GM11168 (cell line): ENCODE measurements at regions not wholly inside any gene's neighbourhood (a gene's known extent, or its start where the extent isn't known, plus 50 kb on each side); places are given as distances from the start of the nearest gene placed in this dataset.

Source experiments
- in situ Hi-C: fragments of 300-500 bp; cut with MboI; formaldehyde crosslinking; loops from one replicate; pipeline ENCODE4 v1.12.0; 2022; ENCODE audit warnings: low sequenced_read_pairs; ENCODE audit not compliant: unreplicated experiment

DNA sequence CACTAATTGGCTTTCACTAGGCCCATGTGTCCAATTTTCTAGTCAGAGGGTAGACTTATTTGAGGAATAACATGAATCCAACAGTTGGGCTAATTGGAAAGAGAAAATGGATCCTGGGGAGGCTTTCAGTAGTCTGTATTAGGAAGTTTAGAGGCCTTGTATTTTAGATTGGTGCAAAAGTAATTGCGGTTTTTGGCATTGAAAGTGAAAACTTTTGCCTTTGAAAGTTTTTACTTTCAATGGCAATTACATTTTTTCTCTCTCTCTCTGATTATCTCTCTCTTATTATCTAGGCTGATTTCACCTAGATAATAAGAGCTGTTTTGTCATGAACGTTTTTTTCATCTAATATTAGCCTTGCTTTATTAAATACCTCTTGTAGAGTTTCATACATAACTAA is 981.7 kb downstream of the REEP3 start:
- in situ Hi-C loops, result no loop called here

DNA sequence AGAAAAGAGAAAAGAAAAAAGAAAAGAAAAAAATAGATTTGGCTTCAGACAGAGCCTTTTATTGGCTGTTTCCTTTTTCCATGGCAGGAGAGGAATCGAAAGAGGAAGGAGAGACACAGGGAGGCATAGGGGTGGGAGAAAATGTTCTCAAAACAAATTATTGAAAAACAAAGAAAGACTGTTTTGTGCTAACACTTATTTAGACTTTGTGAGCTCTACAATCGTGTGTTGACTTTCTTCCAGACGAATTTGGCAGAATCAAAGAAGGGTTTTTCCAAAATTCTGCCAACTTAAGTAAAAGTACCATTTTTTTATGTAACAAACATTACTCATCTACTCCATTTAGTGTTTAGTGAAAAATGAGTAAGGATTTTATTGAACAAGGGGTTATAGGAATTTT is 982.2 kb downstream of the REEP3 start:
- in situ Hi-C loops, result no loop called here

DNA sequence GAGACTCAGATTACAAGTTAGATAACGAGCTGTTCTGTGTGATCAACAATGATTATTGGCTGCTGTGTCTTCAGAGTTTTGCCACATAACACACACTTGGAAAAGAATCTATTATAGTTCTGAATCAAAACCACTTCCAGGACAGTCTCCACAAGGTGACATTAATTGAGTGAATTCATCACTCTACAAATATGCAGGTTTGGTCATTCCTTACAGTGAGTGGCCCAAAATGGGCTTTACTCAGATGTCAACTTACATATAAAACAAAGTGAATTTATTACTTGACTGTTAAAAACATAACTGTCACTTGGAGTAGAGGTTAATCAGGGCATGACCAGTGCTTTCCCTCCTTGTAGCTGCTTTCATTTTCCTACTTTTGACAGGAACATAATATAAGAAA is 984.3 kb downstream of the REEP3 start:
- in situ Hi-C loops, result no loop called here

DNA sequence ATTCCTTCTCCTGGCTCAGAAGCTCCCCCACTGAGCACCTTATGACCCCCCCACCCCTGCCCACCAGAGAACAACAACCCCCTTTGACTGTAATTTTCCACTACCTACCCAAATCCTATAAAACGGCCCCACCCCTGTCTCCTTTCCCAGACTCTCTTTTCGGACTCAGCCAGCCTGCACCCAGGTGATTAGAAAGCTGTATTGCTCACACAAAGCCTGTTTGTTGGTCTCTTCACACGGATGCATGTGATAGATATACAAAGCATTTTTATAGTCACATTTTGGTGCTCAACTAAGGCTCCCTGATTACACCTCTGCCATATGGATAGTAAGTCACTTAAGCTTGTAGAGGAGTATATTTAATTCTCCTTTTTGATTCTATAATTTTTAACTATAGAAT is 985.8 kb downstream of the REEP3 start:
- in situ Hi-C loops, result no loop called here

DNA sequence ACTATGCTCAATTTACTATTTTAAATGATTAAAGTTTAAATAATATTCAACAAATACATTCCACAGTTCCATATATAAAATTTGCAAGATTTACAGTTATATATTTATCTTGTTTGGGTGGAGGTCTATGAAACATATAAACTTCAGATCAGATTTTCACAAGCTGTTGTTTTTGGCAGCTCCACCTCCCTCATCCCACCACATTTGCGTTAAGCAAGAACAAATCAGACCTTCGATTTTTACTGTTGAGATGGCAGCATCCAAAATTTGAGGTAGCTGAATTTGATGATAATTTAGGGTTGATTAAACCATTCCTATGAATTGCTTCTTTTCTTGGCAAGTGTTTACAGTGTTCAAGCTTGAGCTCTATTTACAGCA is 986.4 kb downstream of the REEP3 start:
- in situ Hi-C loops, result no loop called here

DNA sequence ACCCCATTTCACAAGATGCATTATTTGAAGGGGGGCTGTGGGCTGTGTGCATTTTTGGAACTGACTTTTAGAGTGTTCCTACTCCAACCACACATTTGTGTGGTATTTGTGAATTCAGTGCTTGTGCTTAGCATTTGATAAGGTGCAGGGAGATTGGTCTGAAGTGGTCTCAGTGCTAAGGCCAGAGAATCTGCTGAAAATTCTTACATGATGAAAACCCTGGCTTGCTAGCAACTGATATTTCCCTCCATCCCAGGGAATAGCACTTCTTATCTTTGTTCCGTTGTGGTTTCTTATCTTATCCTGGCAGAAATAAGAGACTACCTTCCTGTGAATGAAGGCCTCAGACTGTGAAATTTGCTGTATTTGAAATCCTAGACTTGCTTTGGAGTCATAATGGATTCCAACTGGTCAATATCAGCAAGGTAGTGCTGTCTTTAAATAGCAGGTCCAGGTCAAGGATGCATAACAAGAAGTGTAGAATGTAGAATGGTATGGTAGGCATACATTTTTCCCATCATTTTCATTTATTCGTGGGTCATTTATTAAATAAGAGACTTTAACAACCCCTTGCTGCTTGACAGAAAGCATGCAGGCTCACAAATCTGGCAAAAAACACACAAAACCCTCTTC is 986.9 kb downstream of the REEP3 start:
- in situ Hi-C loops, result no loop called here

DNA sequence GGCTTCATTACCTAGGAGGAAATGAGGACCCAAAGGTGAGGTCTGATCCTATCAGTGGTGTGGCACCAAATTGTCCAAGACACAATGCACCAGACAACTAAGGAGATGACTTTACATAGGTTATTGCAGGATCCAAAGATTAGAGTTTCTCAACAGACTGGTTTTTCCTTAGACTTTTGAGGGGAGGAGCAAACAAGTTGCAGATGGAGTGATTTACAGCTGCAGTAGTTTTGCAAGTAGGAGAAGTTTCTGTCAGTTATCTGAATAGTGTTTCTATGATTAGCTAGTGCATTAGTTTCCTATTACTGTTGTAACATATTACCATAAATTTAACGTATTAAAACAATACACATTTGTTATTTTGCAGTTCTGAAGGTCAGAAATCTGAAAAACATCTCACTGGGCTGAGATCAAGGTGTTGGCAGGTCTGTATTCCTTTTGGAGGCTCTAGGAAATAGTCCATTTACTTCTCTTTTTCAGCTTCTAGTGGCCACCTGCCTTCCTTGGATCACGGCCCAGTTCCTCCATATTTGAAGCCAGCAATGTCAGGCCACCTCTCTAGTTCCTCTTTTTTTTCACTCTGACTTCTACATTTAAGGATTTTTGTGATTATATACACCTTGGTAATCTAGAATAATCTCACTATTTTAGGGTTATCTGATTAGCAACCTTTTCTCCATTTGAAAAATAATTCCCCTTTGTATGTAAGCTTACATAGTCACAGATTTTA is 994.9 kb downstream of the REEP3 start:
- in situ Hi-C loops, result no loop called here

DNA sequence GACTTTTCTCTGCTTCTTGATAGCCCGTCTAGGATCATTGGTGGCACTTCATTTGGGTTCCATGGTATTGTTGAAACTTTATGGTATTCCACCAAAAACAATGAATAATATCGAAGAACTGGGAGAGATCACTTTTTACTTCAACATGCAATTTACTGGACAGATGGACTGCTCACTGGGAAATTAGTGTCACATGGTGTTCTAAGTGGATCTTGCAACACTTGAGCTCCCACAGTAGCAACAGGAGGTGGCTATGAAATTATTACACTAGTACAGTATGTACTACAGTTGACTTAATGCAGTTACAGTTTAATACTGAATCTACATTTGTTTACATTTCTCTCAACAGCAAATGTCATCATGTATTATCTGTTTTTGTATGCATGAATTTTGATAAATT is 997.3 kb downstream of the REEP3 start:
- in situ Hi-C loops, result no loop called here

DNA sequence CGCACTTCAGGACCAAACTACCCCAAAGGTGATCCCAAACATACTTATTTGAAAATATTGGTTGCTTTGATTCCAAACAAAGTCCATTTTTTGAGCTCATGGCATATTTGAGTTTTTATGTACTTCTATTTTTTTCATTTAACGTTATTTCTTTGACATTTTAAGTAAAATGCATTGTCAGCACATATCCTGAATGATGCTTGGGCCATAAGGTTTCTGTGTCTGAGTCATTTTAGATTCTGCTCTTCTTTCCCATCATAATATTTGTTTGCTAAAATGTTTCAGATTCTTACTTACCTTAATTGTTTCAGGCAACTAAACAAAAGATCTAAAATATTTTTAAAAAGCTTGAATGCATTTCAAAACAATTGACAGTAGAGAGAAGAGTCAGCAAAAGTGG is 998.2 kb downstream of the REEP3 start:
- in situ Hi-C loops, result no loop called here

DNA sequence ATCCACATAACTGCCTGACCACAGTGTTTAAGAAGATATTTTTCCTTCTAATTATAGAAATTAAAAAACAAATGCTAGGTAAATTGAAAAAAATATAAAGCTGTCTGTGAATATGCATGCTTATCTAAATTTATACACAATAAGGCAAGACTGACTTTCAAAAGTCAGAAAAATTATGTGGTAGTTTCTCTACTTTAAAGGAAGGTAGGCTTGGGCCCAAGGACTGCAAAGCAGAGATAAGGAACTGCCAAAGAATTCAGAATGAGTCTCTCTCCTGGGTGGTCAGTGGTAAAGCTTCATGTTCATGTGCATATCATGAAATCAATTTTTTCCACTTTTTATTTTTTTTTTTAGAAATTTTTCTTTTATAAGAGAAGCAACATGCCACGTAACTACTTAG is 998.6 kb downstream of the REEP3 start:
- in situ Hi-C loops, result no loop called here

DNA sequence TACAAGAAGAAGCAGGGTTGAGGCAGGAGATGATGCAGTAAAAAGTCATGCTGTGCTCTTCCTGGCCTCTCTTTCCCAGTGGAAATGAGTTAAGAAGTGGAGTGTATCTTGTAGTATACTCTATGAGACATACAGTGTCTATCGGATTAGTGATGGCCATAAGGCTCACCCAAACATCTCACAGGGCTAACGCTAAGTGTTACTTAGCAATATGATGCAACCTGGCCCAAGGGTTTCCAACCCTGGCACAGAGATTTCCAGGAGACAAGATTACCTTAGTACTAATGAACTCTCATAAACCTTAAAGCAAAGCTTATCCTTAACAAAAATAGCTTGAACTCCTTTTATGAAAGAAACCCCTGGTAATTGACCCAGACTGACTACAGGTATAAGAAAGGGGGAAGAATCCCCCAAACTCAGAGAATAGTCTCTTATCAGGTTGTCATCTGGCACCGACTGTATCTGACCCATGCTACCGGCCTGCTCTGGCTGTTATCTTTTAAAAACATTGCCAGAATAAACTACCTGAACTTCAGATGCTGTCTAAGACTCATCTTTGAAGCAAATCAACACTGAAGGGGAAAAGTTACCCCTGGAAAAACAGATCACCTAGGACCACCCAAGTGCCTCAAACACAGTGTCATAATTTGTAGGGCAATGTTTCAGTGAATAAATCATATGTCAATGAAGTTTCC is 1002.0 kb downstream of the REEP3 start:
- in situ Hi-C loops, result no loop called here

DNA sequence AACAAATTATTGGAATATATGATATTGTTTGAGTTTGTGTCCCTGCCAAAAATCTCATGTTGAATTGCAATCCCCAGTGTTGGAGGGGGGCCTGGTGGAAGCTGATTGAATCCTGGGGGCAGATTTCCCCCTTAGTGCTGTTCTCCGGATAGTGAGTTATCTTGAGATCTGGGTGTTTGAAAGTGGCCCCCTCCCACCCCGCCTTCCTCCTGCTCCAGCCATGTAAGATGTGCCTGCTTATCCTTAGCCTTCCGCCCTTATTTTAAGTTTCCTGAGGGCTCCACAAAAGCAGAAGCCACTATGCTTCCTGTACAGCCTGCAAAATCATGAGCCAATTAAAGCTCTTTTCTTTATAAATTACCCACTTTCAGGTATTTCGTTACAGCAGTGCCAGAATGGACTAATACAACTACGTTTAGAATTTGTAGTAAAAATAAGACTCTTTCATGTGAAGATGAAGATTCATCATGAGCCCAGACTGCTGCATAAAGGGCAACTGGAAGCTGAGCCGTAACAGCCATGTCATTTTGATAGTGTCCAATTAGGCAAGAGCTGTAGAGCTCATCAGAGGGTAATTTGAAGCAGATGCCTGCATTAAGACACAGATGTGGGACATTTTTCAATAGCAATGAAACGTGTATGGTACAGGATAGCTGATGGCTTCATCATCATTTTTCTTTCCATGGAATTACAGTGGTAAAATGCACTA is 1007.2 kb downstream of the REEP3 start:
- in situ Hi-C loops, result no loop called here

DNA sequence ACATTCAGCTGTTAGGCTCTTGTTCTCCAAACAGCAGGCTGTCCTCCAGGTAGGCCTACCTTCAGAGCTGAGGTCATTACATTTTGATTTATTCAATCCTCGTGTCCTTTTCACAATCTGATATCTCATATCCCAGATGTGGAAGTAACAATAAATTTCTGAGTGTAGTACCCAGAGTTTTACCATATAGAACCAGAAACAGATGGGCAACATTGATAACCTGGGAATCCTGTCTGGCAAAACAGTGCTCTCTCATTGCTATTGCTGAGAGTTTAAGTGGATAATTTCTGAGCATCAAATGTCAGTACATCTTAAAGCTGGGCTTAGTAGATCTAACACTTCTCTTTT is 1007.8 kb downstream of the REEP3 start:
- in situ Hi-C loops, result no loop called here

DNA sequence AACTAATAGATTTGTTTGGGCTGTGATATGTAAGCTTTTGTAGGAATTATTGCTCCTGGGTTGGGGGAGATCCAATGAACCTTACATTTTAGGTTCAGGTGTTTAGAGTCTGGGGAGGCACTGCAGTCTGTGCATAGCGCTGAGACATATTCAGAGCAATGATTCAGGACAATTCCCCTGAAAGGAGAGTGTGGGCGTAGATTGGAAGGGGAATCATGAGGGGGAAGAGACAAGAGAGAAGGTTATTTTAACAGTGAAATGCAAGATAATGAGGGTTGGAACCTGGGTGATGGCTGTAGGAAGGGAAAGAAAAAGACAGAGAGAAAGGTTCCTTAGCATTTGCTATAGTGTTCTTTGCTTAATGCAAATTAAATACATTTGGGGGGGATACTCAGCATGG is 1013.4 kb downstream of the REEP3 start:
- in situ Hi-C loops, result no loop called here

DNA sequence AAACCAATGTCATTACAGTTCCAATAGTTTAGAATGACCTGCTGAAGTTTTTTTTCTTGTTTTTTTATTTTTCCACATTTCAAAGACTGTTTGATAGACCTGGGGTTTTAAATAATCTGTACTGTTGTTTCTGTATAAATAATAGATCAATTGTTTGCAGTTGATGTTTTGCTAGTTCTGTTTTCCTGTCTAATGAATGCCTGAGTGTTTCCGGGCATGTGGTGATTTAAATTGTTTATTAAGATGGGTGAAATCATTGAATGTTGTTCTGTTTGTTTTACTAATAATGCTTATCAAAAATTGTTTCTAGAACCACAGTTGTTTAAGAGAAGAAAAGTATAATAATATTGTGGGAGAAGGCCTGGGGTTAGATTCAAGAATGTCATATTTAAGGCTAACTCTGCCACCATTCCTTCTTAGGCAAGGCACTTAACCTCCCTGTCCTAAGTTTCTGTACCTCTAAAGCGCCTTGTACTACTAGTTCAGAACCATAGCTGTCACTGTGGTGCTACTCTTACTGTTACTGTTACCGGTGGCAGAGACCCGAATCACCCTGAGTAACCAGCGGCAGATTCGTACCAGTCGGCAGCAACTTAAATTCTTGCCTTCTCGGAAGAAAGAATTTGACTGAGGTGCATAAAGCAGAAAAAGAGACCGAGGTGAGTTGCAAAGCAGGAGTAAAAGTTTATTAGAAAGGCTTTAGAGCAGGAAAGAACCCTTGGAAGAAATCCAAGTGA is 1014.1 kb downstream of the REEP3 start:
- in situ Hi-C loops, result no loop called here

DNA sequence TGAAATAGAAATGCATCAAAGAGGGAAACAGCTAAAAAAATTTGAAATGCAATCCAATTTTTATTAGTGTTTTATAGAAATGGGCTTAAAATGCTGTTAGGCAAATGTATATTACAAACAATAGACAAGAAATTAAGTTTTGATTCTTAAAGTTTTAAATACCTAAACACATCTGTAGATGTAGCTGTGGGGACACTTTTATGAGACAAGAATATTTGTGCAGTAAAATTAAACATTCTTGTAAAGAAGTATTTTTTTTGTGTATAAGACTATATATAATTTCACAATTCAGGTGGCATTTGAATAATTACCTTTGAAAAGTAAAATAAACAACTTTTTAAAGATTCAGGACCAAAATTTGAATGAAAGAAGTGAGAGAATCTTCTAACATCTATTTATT is 1015.9 kb downstream of the REEP3 start:
- in situ Hi-C loops, result no loop called here

DNA sequence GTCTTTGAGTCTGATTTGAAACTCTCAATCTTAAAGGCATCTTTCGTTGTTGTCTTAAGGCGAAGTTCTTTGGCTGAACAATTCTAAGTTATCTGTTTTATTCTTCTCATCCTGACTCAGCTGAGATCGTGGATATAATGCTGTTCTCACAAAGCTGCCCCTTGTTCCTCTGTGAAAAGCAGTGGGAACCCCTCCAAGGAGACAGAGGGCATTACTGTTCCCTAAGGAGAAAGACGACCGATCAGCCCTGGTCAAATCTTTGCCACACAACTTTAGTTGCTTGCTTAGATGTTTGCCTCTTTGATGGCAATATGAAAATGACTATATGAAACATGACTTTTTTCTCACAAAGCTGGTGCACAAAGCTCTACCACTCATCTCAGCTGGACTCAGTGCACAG is 1016.7 kb downstream of the REEP3 start:
- in situ Hi-C loops, result no loop called here

DNA sequence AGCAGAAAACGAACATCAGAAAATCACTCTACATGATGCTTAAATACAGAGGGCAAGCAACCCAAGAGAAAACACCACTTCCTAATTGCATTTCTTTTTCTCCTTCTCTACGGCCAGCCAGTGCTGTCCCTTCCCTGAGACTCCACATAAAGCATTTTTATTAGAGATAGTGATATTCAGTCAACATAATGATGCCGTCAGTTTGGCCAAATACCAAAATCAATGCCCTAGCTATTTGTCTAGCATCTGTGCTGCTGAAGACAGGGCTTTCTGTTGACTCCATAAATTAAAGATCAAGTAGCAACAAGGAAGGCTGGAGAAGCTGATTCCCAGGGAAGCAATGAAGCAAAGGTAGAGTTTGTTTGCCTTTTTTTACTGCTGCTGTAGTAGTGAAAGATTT is 1024.9 kb downstream of the REEP3 start:
- in situ Hi-C loops, result no loop called here

DNA sequence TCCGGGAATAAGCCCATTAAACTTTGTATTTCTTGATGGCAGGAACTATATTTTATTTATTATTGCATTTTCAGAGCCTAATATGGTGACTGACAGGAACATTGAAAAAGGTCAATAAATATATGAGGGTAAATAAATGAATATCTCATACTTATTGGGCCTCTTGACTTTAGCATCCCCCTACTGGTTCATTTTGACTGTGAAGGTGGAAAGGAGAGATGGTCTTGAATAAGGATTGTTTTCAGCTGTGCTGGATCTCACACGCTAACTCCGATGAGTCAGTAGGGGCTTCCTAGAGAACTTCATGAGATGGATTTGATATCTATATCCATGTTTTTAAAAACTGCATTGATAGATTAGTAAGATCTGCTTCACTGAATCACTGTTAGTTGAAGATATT is 1026.0 kb downstream of the REEP3 start:
- in situ Hi-C loops, result no loop called here

DNA sequence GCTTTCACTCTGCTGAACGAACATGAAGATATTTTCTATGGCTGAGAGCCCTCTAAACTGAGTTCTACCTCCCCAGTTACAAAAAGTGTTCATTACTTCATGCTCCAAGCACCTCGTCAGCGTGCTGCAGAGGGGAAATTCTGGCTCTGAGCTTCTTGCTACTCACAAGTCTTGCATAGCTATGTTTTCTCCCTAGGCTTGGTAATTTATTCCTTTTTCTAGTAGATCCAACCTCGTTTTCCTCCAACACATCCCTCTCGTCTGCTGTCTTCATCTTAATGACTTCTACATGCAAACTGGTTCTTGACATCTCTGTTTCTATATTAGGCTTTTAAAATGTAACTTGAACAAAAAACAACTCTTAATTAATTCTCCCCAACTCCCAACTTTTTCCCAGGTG is 1034.5 kb downstream of the REEP3 start:
- in situ Hi-C loops, result no loop called here
